CD8-positive, alpha-beta memory T cell (primary cell): ENCODE measurements at regions not wholly inside any gene's neighbourhood (a gene's known extent, or its start where the extent isn't known, plus 50 kb on each side); places are given as distances from the start of the nearest gene placed in this dataset.
A peak's percentile ranks its signal among the peaks of the same experiment; 100 is the strongest.
"Not testable (repeated sequence)": the region's sequence is repeated elsewhere in the genome, so short reads cannot be mapped to it uniquely, and the experiment has no call there.

Experiments
- CTCF ChIA-PET: fragments of 350-600 bp; sonication (Branson Sonifier 250); formaldehyde crosslinking; loops from one replicate; lab custom pipeline; 2021; ENCODE audit warnings: antibody characterized with exemption; lab: Charles Lee
- POLR2A ChIA-PET: fragments of 350-600 bp; sonication (Branson Sonifier 250); formaldehyde crosslinking; loops from one replicate; lab custom pipeline; 2021; ENCODE audit warnings: antibody characterized with exemption; lab: Charles Lee
- DNase-seq, 5 donors: peaks; one replicate each; pipeline versions ENCODE4 v3.0.0 to v3.0.0-alpha.2; 2020 to 2022; ENCODE audit warnings: mixed read lengths in 1 of 5
- H3K27ac ChIP-seq: one replicate; pipeline ENCODE4 v1.7.0; 2013; ENCODE audit warnings: low read depth, mild to moderate bottlenecking, low read length, moderate library complexity
- H3K27me3 ChIP-seq: 2 replicates; pipeline ENCODE4 v1.7.0; 2013; ENCODE audit warnings: low read length, mild to moderate bottlenecking; ENCODE audit not compliant: insufficient read depth, poor library complexity, severe bottlenecking
- H3K36me3 ChIP-seq: 2 replicates; pipeline ENCODE4 v1.7.0; 2013; ENCODE audit warnings: mild to moderate bottlenecking, low read length, moderate library complexity; ENCODE audit not compliant: insufficient read depth
- H3K4me1 ChIP-seq: 2 replicates; pipeline ENCODE4 v1.7.0; 2013; ENCODE audit warnings: mild to moderate bottlenecking, low read length, moderate library complexity; ENCODE audit not compliant: insufficient read depth
- H3K4me3 ChIP-seq: 2 replicates; pipeline ENCODE4 v1.7.0; 2013; ENCODE audit warnings: mild to moderate bottlenecking, low read length
- H3K9me3 ChIP-seq: 2 replicates; pipeline ENCODE4 v1.7.0; 2013; ENCODE audit warnings: mild to moderate bottlenecking, low read length
- H3K27ac Mint-ChIP-seq, 8 donors: one replicate each; pipeline ENCODE4 v1.8.0; 2020 to 2021; ENCODE audit warnings: mixed read lengths in 8 of 8, mild to moderate bottlenecking in 6 of 8, inconsistent platforms in 3 of 8, moderate library complexity in 3 of 8
- H3K27me3 Mint-ChIP-seq, 2 donors: one replicate each; pipeline ENCODE4 v1.8.0; 2020 to 2021; ENCODE audit warnings: mixed read lengths in 2 of 2, mild to moderate bottlenecking in 1 of 2, moderate library complexity in 1 of 2
- H3K36me3 Mint-ChIP-seq, 3 donors: one replicate each; pipeline ENCODE4 v1.8.0; 2020 to 2021; ENCODE audit warnings: mixed read lengths in 3 of 3, inconsistent platforms in 1 of 3, mild to moderate bottlenecking in 1 of 3
- H3K4me1 Mint-ChIP-seq, 3 donors: one replicate each; pipeline ENCODE4 v1.8.0; 2020 to 2021; ENCODE audit warnings: mixed read lengths in 3 of 3, inconsistent platforms in 1 of 3, mild to moderate bottlenecking in 1 of 3
- H3K4me3 Mint-ChIP-seq, 7 donors: one replicate each; pipeline ENCODE4 v1.8.0; 2020 to 2021; ENCODE audit warnings: mixed read lengths in 7 of 7, mild to moderate bottlenecking in 6 of 7, moderate library complexity in 4 of 7, inconsistent platforms in 2 of 7
- H3K9me3 Mint-ChIP-seq, 5 donors: one replicate each; pipeline ENCODE4 v1.8.0; 2020 to 2022; ENCODE audit warnings: mixed read lengths in 5 of 5, mild to moderate bottlenecking in 3 of 5, moderate library complexity in 2 of 5, inconsistent platforms in 1 of 5

DNA sequence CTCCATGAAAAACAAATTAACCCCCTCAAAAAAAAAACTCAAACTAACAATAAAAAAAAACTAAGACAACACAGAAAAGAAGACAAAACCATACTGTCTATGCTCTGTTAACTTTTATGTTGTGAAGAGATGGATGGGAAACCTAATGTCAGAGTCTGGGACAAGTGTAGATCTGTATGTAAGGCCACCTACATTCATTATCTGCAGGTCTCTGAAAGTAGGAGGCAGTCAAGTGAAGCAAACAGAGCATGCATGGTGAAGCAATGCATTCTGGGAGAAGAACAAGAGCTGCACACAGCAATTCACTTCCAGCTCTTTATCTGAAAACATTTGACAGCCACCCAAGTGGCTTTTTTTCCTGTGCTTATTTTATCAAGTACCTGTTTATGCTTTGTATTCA, 452.0 kb downstream of the EPHA7 start:
- ChIA-PET CTCF (no interaction called here), POLR2A (no interaction called here)
- Histone ChIP-seq H3K4me3 (no peak overlapping the region), H3K27ac (no peak overlapping the region), H3K9me3 (no peaks in the 10 kb centered on the region), H3K4me1 (no peaks in the 10 kb centered on the region), H3K27me3 (no peaks in the 10 kb centered on the region), H3K36me3 (no peaks in the 10 kb centered on the region)
- Mint-ChIP-seq H3K4me3 (no peak overlapping the region), H3K27ac (no peak overlapping the region), H3K4me1 (no peaks in the 10 kb centered on the region), H3K9me3 (peaks cover 0 to 20% (median 5%) of the 10 kb centered on the region in 5 donors), H3K36me3 (no peaks in the 10 kb centered on the region), H3K27me3 (no peaks in the 10 kb centered on the region)
- DNase-seq = no peak

DNA sequence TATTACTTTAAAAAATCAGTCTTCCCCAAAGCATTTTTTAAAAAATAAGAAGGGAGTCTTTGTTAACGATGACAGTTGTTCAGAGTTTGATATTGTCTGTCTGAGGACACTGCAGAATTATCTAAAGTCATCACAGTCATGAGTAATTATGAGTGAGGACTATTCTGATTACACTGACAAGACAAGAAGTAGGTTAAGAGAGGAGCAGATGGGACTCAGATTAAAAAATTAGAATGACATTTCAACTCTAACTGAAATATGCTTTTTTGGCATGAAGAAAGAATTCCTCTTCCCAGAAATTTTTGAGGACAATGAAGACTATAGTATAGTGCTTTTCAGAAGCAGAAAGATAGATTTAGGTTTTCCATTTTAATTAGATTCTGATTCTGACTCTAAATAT, 456.5 kb downstream of the EPHA7 start:
- Histone ChIP-seq H3K4me3 (no peak overlapping the region), H3K36me3 (no peaks in the 10 kb centered on the region), H3K27ac (no peak overlapping the region), H3K9me3 (no peaks in the 10 kb centered on the region), H3K4me1 (no peaks in the 10 kb centered on the region), H3K27me3 (no peaks in the 10 kb centered on the region)
- ChIA-PET POLR2A (no interaction called here), CTCF (no interaction called here)
- no peak overlapping the region for H3K27ac Mint-ChIP-seq
- H3K4me3 Mint-ChIP-seq = no peak overlapping the region
- no peaks in the 10 kb centered on the region for H3K36me3 Mint-ChIP-seq
- H3K27me3 Mint-ChIP-seq = no peaks in the 10 kb centered on the region
- no peaks in the 10 kb centered on the region for H3K4me1 Mint-ChIP-seq
- no peak for DNase-seq
- peaks cover 0 to 20% (median 12%) of the 10 kb centered on the region in 5 donors for H3K9me3 Mint-ChIP-seq

DNA sequence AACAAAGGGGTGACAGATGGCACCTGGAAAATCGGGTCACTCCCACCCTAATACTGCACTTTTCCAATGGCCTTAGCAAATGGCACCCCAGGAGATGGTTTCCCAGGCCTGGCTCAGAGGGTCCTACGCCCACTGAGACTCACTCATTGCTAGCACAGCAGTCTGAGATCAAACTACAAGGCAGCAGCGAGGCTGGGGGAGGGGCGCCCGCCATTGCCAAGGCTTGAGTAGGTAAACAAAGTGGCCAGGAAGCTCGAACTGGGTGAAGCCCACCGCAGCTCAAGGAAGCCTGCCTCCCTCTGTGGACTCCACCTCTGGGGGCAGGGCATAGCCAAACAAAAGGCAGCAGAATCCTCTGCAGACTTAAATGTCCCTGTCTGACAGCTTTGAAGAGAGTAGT, 467.2 kb downstream of the EPHA7 start:
- H3K9me3 Mint-ChIP-seq = peaks cover 2 to 13% (median 6%) of the 10 kb centered on the region in 5 donors
- DNase-seq, H3K27ac Mint-ChIP-seq, H3K4me1 ChIP-seq, H3K4me3 ChIP-seq, H3K4me1 Mint-ChIP-seq, POLR2A ChIA-PET, H3K27ac ChIP-seq, H3K9me3 ChIP-seq, H3K36me3 Mint-ChIP-seq, CTCF ChIA-PET, H3K27me3 ChIP-seq, H3K4me3 Mint-ChIP-seq, H3K27me3 Mint-ChIP-seq, H3K36me3 ChIP-seq: not testable (repeated sequence)

DNA sequence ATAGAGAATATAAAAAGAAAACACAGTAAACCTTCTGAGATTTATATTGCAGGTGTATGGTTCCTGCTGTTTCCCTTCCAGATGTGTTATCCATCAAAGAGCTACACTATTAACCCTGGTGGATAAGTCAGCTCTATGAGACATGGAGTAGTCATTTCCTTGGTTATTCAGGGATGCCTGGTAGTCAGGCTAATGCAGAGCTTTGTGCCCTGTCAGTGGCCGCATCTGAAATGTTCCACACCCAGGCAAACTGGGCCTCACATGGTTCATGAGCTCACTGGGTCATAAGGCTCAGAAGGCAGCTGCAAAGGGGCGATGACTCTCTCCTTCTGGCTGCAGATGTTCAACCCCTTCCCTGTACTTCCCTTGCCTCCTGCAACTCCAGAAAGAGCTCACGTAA, 473.6 kb downstream of the EPHA7 start:
- Histone ChIP-seq H3K4me3 (no peak overlapping the region), H3K9me3 (no peaks in the 10 kb centered on the region), H3K27me3 (no peaks in the 10 kb centered on the region), H3K27ac (no peak overlapping the region), H3K36me3 (no peaks in the 10 kb centered on the region), H3K4me1 (no peaks in the 10 kb centered on the region)
- no peak for DNase-seq
- POLR2A ChIA-PET = no interaction called here
- Mint-ChIP-seq H3K27ac (no peak overlapping the region), H3K4me3 (no peak overlapping the region), H3K4me1 (no peaks in the 10 kb centered on the region), H3K9me3 (peaks cover 0 to 38% (median 3%) of the 10 kb centered on the region in 5 donors), H3K36me3 (no peaks in the 10 kb centered on the region), H3K27me3 (no peaks in the 10 kb centered on the region)
- CTCF ChIA-PET = no interaction called here

DNA sequence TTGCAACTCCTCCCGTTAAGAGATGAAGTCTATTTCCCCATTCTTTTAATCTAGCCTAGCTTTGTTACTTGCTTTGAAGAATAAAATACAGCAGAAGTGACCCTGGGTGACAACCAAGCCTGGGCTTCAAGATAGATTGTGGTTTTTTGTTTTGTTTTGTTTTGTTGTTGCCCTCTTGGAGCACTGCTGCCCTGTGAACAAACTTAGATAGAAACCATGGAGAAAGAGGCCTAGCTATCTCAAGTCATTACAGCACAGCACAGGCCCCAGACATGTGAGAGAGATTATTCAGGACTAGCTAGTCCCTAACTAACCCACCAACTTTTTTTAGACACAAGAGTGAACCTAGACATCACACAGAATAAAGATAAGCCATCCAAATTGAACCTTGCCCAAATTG, 475.2 kb downstream of the EPHA7 start:
- Histone ChIP-seq H3K9me3 (no peaks in the 10 kb centered on the region), H3K4me1 (no peaks in the 10 kb centered on the region), H3K27me3 (no peaks in the 10 kb centered on the region), H3K4me3 (no peak overlapping the region), H3K27ac (no peak overlapping the region), H3K36me3 (no peaks in the 10 kb centered on the region)
- ChIA-PET POLR2A (no interaction called here), CTCF (no interaction called here)
- Mint-ChIP-seq H3K27ac (no peak overlapping the region), H3K27me3 (no peaks in the 10 kb centered on the region), H3K4me3 (no peak overlapping the region), H3K9me3 (peaks cover 0 to 49% (median 6%) of the 10 kb centered on the region in 5 donors), H3K36me3 (no peaks in the 10 kb centered on the region), H3K4me1 (no peaks in the 10 kb centered on the region)
- DNase-seq = no peak

DNA sequence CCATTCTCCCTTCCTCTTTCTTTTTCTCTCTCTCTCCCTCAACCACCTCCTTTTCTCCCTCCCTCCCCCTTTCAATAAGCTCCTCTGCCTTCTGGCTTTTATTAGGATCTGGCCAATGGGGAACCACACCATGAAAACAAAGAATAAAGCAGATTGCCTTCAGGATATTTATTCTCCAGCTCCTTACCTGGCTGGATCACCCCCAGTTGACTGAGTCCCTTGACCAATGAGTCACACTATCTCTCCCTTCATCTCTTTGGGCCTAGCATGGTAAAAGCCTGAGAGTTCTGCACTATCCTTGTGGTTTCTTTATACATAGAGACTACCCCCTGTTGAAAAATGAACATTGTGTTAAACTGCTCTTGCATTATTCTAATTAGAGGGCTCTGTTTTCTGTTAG, 476.8 kb downstream of the EPHA7 start:
- POLR2A ChIA-PET = no interaction called here
- H3K27ac Mint-ChIP-seq = no peak overlapping the region
- H3K9me3 Mint-ChIP-seq = peaks cover 0 to 42% (median 6%) of the 10 kb centered on the region in 5 donors
- Histone ChIP-seq H3K9me3 (no peaks in the 10 kb centered on the region), H3K27me3 (no peaks in the 10 kb centered on the region), H3K36me3 (no peaks in the 10 kb centered on the region), H3K27ac (no peak overlapping the region), H3K4me1 (no peaks in the 10 kb centered on the region), H3K4me3 (no peak overlapping the region)
- no peak for DNase-seq
- no peak overlapping the region for H3K4me3 Mint-ChIP-seq
- no peaks in the 10 kb centered on the region for H3K36me3 Mint-ChIP-seq
- no peaks in the 10 kb centered on the region for H3K27me3 Mint-ChIP-seq
- H3K4me1 Mint-ChIP-seq = no peaks in the 10 kb centered on the region
- CTCF ChIA-PET = no interaction called here

DNA sequence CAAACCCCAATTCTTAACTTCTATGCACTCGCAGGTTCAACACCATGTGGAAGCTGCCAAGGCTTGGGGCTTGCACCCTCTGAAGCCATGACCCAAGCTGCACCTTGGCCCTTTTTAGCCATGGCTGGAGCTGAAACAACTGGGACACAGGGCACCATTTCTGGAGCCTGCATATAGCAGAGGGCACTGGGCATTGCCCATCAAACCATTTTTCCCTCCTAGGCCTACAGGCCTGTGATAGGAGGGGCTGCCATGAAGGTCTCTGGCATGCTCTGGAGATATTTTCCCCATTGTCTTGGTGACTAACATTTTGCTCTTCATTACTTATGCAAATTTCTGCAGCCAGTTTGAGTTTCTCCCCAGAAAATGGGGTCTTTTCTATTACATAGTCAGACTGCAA, 484.7 kb downstream of the EPHA7 start:
- H3K27me3 Mint-ChIP-seq = no peaks in the 10 kb centered on the region
- H3K4me3 ChIP-seq = no peak overlapping the region
- H3K4me3 Mint-ChIP-seq = no peak overlapping the region
- no peak for DNase-seq
- peaks cover 2 to 28% (median 7%) of the 10 kb centered on the region in 5 donors for H3K9me3 Mint-ChIP-seq
- H3K9me3 ChIP-seq = no peaks in the 10 kb centered on the region
- ChIA-PET POLR2A (no interaction called here), CTCF (no interaction called here)
- H3K4me1 Mint-ChIP-seq = no peaks in the 10 kb centered on the region
- H3K36me3 Mint-ChIP-seq = no peaks in the 10 kb centered on the region
- no peaks in the 10 kb centered on the region for H3K27me3 ChIP-seq
- H3K27ac Mint-ChIP-seq = no peak overlapping the region
- no peak overlapping the region for H3K27ac ChIP-seq
- no peaks in the 10 kb centered on the region for H3K4me1 ChIP-seq
- H3K36me3 ChIP-seq = no peaks in the 10 kb centered on the region

DNA sequence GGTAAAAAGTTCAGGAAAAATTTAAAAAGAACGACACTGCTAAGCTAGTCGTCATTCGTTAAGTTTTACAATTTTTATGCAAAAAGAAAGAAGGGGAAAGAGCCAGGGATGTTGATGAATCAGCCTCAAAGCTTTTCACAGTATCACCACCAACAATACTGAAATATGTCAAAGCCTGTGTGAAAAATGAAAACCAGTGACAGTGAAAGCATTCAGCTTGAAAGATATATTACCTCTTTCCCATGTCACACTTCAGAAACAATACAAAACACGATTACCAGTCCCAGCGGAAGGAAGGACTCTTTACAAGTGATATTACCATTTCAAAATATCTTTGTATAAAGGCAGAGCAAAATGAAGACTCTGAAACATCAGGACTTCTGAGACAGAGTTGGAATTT, 489.2 kb downstream of the EPHA7 start:
- Histone ChIP-seq H3K4me3 (no peak overlapping the region), H3K27ac (no peak overlapping the region), H3K27me3 (no peaks in the 10 kb centered on the region), H3K9me3 (no peaks in the 10 kb centered on the region), H3K4me1 (no peaks in the 10 kb centered on the region), H3K36me3 (no peaks in the 10 kb centered on the region)
- CTCF ChIA-PET = no interaction called here
- Mint-ChIP-seq H3K27ac (peak overlapping the region in 1 of 8 donors; percentile 75), H3K4me3 (no peak overlapping the region), H3K9me3 (peaks cover 0 to 26% (median 14%) of the 10 kb centered on the region in 5 donors), H3K4me1 (no peaks in the 10 kb centered on the region), H3K36me3 (no peaks in the 10 kb centered on the region), H3K27me3 (no peaks in the 10 kb centered on the region)
- no peak for DNase-seq
- POLR2A ChIA-PET = no interaction called here

DNA sequence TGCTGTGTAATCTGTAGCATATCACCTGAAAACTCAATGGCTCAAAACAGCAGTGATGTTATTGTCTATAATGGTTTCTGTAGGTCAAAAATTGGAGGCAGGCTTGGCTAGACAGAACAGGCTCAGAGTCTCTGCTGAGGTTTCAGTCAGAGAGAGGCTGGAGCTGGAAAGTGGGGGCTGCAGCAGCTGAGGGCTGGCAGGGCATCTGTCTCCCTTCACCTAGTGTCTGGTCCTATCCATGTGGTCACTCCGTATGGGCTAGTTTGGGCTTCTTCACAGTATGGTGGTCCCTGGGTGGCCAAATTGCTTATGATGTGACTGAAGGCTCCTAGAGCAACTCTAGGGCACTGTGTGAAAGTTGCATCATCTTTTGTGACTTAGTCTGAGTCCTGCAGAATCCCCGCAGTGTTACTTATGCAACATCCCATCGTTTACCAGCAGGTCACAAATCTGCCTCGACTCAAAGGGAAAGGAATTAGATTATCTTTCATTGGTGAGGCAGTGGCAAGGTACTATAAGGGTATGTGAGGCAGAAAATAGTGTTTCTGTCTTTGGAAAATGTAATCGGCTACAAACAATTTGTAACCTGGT, 497.0 kb downstream of the EPHA7 start:
- Histone ChIP-seq H3K4me3 (no peak overlapping the region), H3K4me1 (no peaks in the 10 kb centered on the region), H3K9me3 (no peaks in the 10 kb centered on the region), H3K27me3 (no peaks in the 10 kb centered on the region), H3K36me3 (no peaks in the 10 kb centered on the region), H3K27ac (no peak overlapping the region)
- CTCF ChIA-PET = no interaction called here
- Mint-ChIP-seq H3K4me3 (no peak overlapping the region), H3K9me3 (peaks cover 0 to 21% (median 8%) of the 10 kb centered on the region in 5 donors), H3K27ac (no peak overlapping the region), H3K36me3 (no peaks in the 10 kb centered on the region), H3K4me1 (no peaks in the 10 kb centered on the region), H3K27me3 (no peaks in the 10 kb centered on the region)
- DNase-seq = no peak
- POLR2A ChIA-PET = no interaction called here
